ENCODE measurements at regions not wholly inside any gene's neighbourhood (a gene's known extent, or its start where the extent isn't known, plus 50 kb on each side); places are given as distances from the start of the nearest gene placed in this dataset.

DNA sequence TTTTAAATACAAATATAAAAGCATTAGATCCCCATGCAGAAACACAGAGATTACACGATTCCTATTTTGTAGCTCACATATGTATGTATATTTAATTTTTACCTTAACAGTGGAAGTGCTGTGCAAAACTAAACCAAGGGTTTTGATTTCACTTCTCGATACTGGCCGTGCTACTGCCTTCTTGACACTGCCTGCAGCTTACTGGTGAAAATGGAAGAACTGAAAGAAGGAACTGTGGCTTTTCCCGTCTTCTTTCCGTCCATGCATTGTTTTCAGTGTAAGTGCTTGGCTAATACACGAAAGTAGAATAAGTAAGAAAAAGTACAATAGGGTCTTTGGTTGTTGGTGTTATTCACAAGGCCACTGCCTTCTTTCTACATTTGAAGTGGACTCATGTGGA, 129.5 kb downstream of the NDUFA10 start:
- TF ChIP-seq GABPA (IDR thresholded peaks at IDR 0.05; ENCODE audit: low read depth) = no peak
- TF ChIP-seq, protein P1, sequence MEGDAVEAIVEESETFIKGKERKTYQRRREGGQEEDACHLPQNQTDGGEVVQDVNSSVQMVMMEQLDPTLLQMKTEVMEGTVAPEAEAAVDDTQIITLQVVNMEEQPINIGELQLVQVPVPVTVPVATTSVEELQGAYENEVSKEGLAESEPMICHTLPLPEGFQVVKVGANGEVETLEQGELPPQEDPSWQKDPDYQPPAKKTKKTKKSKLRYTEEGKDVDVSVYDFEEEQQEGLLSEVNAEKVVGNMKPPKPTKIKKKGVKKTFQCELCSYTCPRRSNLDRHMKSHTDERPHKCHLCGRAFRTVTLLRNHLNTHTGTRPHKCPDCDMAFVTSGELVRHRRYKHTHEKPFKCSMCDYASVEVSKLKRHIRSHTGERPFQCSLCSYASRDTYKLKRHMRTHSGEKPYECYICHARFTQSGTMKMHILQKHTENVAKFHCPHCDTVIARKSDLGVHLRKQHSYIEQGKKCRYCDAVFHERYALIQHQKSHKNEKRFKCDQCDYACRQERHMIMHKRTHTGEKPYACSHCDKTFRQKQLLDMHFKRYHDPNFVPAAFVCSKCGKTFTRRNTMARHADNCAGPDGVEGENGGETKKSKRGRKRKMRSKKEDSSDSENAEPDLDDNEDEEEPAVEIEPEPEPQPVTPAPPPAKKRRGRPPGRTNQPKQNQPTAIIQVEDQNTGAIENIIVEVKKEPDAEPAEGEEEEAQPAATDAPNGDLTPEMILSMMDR (IDR thresholded peaks at IDR 0.05; ENCODE audit: insufficient read depth, low read length) = no peak
